Ovary (tissue), 7 donors: ENCODE measurements at regions not wholly inside any gene's neighbourhood (a gene's known extent, or its start where the extent isn't known, plus 50 kb on each side); places are given as distances from the start of the nearest gene placed in this dataset.

Source experiments
- DNase-seq, 5 donors: peaks; one replicate each; pipeline ENCODE4 v3.0.0-alpha.2; 2019 to 2020
- H3K27ac ChIP-seq, 2 donors: fragments of 200-600 bp; one replicate each; pipeline versions ENCODE4 v1.5.1 to v1.8.0; 2019 to 2022
- H3K27me3 ChIP-seq: fragments of 200-600 bp; one replicate; pipeline ENCODE4 v1.8.0; 2022
- H3K36me3 ChIP-seq: fragments of 200-600 bp; sonication (generic); one replicate; pipeline ENCODE4 v1.5.1; 2019
- H3K4me1 ChIP-seq: one replicate; pipeline ENCODE4 v1.8.1; 2013; ENCODE audit warnings: mild to moderate bottlenecking, moderate library complexity; ENCODE audit not compliant: insufficient read depth
- H3K4me3 ChIP-seq: fragments of 200-600 bp; sonication (generic); one replicate; pipeline ENCODE4 v1.5.1; 2017
- H3K9me3 ChIP-seq, 2 donors: fragments of 200-600 bp in 1 of 2; sonication (generic) in 1 of 2; one replicate each; pipeline versions ENCODE4 v1.5.1 to v1.8.1; 2013 to 2019; ENCODE audit warnings: mild to moderate bottlenecking in 1 of 2, moderate library complexity in 1 of 2
- CTCF ChIP-seq, 3 donors: fragments of 450-650 bp in 2 of 3; fragments of 200-600 bp in 1 of 3; IDR thresholded peaks; one replicate each; pipeline versions ENCODE4 v1.5.1 to v1.8.0; 2016 to 2022; ENCODE audit warnings: antibody characterized with exemption in 3 of 3, mild to moderate bottlenecking in 1 of 3
- EP300 ChIP-seq: sonication (generic); formaldehyde crosslinking; IDR thresholded peaks from one replicate; pipeline ENCODE4 v1.6.1; 2017; ENCODE audit warnings: antibody characterized with exemption
- POLR2A ChIP-seq: fragments of 450-650 bp; IDR thresholded peaks from one replicate; pipeline ENCODE4 v1.6.1; 2017; ENCODE audit warnings: antibody characterized with exemption, mild to moderate bottlenecking, moderate library complexity
- WGBS, 3 donors: extraction: QIAGEN DNeasy Blood & Tissue Kit in 1 of 3; methylation state at CpG; one replicate each; pipeline versions ENCODE4 v1.1.5 to v1.1.7; 2013 to 2017; 5-methylcytosine and 5-hydroxymethylcytosine counted together
- intact Hi-C, 4 donors: fragments of 100-400 bp; cut with DNase I; formaldehyde crosslinking; loops; one replicate each; pipeline versions ENCODE4 v1.11.0 to v1.15.1; 2022 to 2023
- donor health status: DM: no; HTN: no; CAD: no; lungs with moderate emphysema.
- donor health status: DM: no; HTN: no; CAD: no.
- donor health status: Bipolar disorder and iron deficiency.
- donor health status: DM: no; HTN: no; CAD: no.
- donor health status: DM: yes; HTN: yes; CAD: no.

- Histone ChIP-seq H3K4me3 (no peak overlapping the region), H3K9me3 (no peaks in the 10 kb centered on the region), H3K27ac (no peak overlapping the region), H3K27me3 (no peaks in the 10 kb centered on the region), H3K4me1 (no peaks in the 10 kb centered on the region), H3K36me3 (no peaks in the 10 kb centered on the region)
- DNase-seq, result no peak
- intact Hi-C loops, result no loop called here
- TF ChIP-seq EP300 (no peak), CTCF (IDR thresholded peaks at IDR 0.05) (no peak), POLR2A (no peak)
- WGBS, 3 donors, result 26 to 42% (median 31%) methylated on average over 3 of the region's 3 CpGs
Measured at GRCh38 chr3:104106276-104106675, 1260.4 kb upstream of the ALCAM start.

- Histone ChIP-seq H3K9me3 (no peaks in the 10 kb centered on the region), H3K27me3 (no peaks in the 10 kb centered on the region), H3K36me3 (no peaks in the 10 kb centered on the region), H3K4me1 (no peaks in the 10 kb centered on the region), H3K27ac (no peak overlapping the region), H3K4me3 (no peak overlapping the region)
- intact Hi-C loops, result no loop called here
- no peak for DNase-seq
- TF ChIP-seq CTCF (IDR thresholded peaks at IDR 0.05) (no peak), EP300 (no peak), POLR2A (no peak)
- 77 to 91% (median 90%) methylated on average over 2 of the region's 2 CpGs for WGBS, 3 donors
Measured at GRCh38 chr3:104108522-104108921, 1258.2 kb upstream of the ALCAM start.

- DNase-seq, result no peak
- H3K4me3 ChIP-seq, result no peak overlapping the region
- H3K36me3 ChIP-seq, result no peaks in the 10 kb centered on the region
- H3K27ac ChIP-seq, result no peak overlapping the region
- TF ChIP-seq POLR2A, result no peak
- TF ChIP-seq EP300, result no peak
- no peak for TF ChIP-seq CTCF (IDR thresholded peaks at IDR 0.05)
- intact Hi-C loops, result no loop called here
- no peaks in the 10 kb centered on the region for H3K27me3 ChIP-seq
- H3K4me1 ChIP-seq, result no peaks in the 10 kb centered on the region
- H3K9me3 ChIP-seq, result no peaks in the 10 kb centered on the region
- WGBS, 3 donors, result 91 to 95% (median 92%) methylated on average over 4 of the region's 4 CpGs
Measured at GRCh38 chr3:104126463-104126862, 1240.2 kb upstream of the ALCAM start.

GRCh38 chr3:104126864-104127553, 1239.7 kb upstream of the ALCAM start:
- Histone ChIP-seq H3K27ac (no peak overlapping the region), H3K27me3 (no peaks in the 10 kb centered on the region), H3K9me3 (no peaks in the 10 kb centered on the region), H3K4me1 (no peaks in the 10 kb centered on the region), H3K4me3 (no peak overlapping the region), H3K36me3 (no peaks in the 10 kb centered on the region)
- intact Hi-C loops, result no loop called here
- 90 to 91% (median 90%) methylated on average over 7 of the region's 7 CpGs for WGBS, 3 donors
- TF ChIP-seq POLR2A (no peak), CTCF (IDR thresholded peaks at IDR 0.05) (no peak), EP300 (no peak)
- no peak for DNase-seq
